ENCODE measurements at regions not wholly inside any gene's neighbourhood (a gene's known extent, or its start where the extent isn't known, plus 50 kb on each side); places are given as distances from the start of the nearest gene placed in this dataset.

- no peak for TF ChIP-seq CTCF (IDR thresholded peaks at IDR 0.05)
- TF ChIP-seq POLR2A (IDR thresholded peaks at IDR 0.05): no peak
Observed at GRCh38 chr7:106604303-106604924, 56.5 kb downstream of the CCDC71L start.
